CD4-positive, alpha-beta T cell treated with Interleukin-15 for 1 hour (primary cell): ENCODE measurements at regions not wholly inside any gene's neighbourhood (a gene's known extent, or its start where the extent isn't known, plus 50 kb on each side); places are given as distances from the start of the nearest gene placed in this dataset.

ENCODE experiments used
- DNase-seq: peaks from one replicate; pipeline ENCODE4 v3.0.0-alpha.2; 2020

DNA sequence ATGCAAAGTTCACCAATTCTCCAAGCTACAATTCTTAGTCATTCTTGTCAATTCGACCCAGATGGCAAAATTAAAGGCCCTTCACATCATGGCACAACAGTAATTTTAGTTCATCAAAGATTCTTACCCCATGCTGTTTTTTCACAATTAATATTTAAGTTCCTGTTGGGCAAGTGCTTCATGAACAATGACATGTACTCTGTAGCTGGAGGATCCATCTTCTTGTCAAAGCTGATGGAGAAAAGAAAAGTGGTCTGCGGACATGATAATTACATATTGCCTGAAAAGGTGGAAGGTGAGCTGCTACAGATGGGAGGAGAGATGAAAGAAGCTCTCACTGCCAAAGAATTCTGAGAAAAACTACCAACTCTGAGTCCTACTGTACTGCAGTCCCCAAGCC is 1370.3 kb upstream of the SLC10A2 start:
- no peak for DNase-seq

DNA sequence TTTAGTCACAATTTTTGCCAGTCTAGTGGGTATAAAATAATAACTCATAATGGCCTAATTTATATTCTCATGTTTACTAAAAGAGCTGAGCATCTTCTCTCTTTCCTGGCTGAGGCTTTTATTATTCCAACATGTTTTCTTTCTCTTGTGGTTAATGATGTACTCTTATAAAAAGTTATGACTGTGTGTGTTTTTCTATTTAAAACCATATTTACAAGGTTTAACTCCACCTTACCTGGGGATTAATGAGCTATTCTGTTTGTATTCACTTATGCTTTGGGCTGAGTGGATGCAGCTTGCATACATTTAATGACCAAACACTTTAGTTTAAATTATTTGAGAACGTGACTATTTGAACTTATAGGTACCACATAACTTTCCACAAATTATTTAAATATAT is 1365.7 kb upstream of the SLC10A2 start:
- DNase-seq = no peak

DNA sequence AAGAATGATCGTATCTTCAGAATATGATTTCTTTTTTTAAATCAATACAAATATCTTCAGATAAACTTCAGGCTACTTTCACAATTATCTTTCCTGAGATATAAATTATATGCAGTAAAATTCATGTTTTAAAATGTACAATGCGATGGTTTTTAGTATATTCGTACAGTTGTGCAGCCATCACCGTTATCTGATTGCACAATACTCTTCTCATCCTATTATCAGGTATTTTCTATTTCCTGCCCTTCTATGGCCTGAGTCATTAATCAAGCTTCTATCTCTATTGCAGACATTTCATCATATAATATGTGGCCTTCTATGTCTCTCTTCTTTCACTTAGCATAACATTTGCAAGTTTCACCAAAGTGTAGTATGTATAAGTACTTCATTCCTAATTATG is 1360.2 kb upstream of the SLC10A2 start:
- DNase-seq = no peak

DNA sequence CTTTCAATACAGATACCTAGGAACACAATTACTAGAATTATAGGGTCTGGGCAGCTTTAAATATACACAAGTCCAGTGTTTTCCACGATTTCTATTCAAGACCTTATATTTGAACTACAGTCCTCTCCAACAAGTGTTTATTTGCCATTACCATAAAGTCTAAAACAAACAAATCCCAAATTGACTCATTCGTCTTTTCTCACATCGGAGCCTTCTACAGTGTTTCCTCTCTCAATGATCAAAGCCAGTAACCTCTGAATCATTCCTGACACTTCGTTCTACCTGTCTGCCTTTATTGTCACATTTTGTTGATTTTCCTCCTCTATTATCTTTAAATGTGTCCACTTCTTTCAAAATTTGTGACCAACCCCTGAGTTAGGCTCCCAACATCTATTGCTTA is 1356.5 kb upstream of the SLC10A2 start:
- no peak for DNase-seq

DNA sequence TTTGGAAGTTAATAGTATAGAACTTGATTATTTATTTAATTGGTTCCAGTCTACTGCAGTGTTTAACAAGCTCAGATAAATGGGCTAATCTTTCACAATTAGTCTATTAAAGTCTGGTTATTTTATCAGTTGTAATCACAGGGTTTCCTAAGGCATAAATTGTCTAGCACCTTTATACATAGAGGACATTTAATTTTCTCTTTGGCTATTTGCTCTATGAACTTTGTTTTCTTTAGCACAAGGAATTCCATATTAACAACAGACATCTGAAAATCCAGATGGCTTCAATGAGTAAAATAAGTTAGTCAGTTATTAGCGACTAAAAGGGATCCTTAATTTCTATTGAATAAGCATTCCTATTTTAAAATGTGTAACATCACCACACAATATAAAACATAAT is 1350.8 kb upstream of the SLC10A2 start:
- DNase-seq = no peak

DNA sequence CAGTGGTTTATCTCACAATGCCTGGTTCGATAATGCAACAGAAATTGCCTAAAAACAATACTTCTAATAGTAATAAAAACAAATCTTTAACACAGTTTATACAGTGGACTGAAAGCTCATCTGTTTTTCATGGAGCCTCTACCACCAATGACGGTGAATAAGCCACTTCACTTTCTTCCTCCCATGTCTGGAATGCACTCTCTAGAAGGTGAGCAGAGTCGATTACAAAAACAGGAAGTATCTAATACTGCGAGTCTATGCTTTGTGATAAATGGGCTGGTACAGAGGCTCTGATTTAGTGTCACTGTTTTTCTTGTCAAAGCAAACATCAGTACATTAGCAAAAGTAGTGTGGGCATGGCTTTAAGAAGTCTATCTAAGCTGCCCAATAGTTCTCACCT is 1348.6 kb upstream of the SLC10A2 start:
- DNase-seq = no peak

DNA sequence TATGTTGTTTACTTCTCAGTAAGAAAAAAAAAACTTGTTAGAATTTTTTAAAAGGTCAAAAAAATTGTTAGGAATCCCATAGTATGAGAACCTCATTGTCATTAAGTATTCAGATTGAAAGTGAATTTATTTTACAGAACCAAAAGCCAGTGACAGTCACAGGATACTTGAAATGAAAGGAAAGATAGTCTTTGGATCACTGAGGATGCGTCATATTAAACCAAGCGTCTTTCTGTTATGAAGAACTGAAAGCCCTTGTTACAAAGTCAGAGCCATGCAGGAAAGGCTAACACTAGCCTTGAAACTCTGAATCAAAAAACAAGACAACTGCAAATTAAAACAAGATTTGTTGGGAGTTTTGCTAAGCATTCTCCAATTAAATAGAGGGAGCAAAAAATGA is 1348.0 kb upstream of the SLC10A2 start:
- DNase-seq = no peak

DNA sequence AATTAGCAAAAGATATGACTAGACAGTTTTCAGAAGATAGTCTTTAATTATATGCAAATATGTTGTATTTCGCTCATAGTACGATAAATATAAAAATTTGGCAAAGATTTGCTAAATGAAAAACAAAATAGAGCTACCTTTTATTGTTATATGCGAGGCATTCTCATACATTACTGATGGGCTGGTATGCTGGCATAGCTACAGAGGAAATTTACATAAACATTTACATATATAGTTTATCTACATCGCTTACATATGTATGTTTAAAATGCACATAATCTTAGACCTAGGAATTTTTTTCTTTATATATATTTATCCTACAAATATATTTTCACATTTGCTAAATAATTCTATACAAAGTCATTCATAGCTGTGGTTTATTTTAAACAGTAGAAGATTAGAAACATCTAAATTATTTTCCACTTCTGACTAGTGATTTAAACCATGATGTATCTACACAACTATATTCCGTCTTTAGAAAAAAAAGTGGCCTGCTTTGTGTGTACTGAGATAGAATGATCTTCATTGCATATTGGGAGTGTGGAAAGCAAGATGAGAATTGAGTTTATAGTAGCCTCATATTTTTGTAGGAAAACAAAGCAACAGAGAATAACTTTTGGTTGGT is 1345.0 kb upstream of the SLC10A2 start:
- no peak for DNase-seq

DNA sequence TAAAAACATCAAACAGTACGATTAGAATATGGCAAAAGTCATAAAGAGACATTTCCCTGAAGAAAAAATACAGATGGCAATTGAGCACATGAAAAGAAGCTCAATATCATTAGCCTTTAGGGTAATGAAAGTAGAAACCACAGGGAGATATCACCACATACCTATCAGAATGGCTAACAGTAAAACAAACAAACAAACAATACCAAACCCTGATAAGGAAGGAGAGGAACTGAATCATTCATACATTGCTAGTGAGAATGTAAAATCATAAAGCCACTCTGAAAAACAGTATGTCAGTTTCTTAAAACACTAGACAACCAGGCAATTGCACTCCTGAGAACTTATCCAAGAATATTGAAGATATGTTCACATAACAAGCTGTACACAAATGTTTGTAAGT is 1342.5 kb upstream of the SLC10A2 start:
- DNase-seq = no peak

DNA sequence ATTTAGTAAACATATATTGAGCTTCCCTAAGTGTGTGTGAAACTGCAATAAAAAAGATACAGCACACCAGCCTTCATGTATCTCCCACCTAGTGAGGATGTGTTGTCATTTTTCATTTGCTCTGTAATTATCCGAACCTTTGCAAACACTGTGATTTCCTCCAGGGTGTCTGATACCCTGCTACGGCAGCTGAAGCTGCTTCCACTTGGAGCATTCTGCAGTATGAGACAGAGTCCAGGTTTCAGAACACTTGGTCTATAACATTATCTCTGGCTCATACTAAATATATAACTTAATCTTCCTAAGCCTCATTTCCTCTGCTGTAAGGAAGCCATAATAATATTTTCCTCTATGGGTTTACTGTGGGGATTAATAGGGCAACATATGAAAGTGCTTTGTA is 1338.1 kb upstream of the SLC10A2 start:
- no peak for DNase-seq

DNA sequence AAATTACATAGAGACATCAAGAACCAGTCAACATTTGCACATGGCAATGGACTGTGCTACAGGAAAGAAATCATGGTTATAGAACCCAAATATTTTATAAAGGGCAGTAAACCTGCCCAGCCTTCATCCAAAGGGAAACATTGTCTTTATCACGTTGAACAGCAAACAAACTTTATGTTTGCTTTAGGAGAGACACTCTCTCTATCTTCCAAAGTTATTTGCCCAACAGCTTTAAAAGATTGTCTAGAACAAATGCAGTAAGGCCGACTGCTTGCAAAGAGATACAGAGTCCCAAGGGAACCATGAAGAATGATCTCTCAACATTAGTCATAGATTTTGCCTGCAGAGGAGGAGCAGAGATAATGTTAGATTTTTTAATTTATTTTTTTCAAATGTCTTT is 1323.5 kb upstream of the SLC10A2 start:
- no peak for DNase-seq

DNA sequence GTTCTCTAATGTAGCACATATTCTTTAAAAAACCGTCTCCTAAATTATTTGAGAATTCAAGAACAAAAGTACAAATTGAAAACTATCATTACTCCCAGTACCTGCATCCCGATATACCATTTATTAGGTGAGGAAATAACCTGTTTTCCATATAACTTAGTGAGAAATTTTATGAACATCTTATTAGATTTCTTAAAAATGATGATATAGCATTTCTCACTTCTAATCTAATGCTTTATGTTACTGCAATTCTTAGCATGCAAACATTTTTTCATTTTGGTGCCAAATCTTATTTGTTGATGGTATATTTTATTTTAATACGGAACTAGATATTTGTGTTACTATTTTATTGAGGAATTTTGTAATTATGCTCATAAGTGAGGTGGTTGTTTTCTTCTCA is 1321.3 kb upstream of the SLC10A2 start:
- no peak for DNase-seq

DNA sequence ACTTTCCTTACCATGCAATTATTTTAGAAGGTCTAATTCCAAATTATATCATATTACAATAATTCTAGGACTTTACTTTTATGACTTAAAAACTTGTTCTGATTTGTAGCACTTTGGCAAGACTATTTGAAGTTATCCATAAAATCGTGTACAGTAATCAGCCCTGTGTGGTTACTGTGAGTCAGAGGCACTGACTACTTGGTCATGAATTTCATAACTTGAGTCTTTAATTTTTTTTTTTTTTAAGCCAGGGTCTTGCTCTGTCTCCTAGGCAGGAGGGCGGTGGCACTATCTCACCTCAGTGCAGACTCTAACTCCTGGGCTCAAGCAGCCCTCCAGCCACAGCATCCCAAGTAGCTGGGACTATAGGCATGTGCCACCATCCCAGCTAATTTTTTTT is 1319.2 kb upstream of the SLC10A2 start:
- DNase-seq = no peak

DNA sequence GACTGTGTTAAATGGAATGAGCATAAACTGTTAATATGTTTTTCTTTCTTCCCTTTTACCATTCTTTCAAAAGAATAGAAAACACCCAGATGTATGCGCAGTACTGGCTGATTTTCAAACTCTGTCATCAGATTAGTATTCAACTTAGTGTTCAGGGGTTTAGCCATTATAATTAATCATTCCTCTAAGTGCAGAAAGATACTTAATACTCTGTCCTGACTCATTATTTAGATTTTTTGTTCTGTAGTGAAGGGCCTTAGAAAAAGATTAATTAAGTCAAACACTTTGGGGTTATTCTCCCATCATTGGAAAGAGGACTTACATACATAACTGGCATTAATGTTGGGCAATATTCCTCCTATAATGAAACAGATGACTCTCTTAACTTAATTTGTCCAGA is 1316.7 kb upstream of the SLC10A2 start:
- no peak for DNase-seq

DNA sequence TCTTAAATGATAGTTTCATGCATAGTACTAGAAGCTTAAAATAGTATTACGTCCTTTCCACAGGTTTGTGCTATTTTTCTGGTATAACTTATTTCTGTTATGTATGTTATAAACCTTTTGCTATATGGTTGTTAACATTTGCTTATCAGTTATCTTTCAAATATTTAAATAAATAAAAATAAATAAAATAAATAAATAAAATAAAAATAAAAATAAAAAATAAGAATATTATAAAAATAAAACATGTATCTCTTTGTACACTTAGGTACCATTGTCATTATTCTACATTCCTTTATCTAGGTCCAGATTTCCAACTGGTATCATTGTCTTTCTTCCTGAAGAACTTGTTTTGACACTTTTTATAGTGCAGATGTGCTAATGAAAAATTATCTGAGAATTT is 1310.4 kb upstream of the SLC10A2 start:
- no peak for DNase-seq

DNA sequence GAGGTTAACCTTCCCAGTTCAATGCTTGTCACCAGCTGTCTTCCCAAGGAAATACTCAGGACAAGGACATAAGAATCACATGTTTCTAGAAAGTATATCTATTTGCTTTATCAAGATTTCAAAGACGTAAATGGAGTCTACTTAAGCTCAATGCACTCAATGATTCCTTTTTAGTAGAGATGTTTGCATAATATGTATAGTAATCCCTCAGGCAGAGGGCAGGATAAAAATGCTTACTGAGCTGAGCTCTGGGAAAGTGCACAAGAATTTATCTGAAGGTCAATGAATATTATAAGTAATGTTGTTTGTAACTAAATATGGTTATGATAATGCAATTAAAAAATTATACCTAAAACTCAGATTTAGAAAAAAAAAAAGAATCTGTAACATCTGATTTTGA is 1309.4 kb upstream of the SLC10A2 start:
- no peak for DNase-seq

DNA sequence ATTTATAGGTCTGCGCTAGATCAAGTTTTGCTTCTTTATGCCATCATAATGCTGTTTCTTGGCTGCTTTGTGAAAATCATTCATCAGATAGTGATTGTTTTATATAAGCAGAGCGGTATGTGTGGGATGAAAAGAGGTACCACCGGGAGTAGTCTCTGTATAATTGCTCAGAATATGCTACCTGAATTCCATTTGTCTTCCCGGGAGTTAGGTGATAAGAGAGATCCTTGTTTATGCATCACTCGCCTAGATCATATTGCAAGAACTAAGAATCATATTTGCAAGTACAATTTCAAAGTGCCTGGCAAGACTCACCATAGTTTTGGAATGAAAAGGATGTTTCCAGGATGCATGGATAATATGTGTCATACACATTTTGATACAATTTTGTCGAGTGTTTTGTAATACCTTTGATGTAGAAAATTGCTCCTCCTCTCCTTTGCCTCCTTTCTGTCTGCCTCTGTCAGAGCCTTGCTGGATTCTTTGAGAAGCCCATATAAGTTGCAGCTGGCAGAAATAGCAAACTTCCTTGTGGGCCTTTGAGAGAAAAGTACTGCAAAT is 1306.0 kb upstream of the SLC10A2 start:
- DNase-seq = no peak

DNA sequence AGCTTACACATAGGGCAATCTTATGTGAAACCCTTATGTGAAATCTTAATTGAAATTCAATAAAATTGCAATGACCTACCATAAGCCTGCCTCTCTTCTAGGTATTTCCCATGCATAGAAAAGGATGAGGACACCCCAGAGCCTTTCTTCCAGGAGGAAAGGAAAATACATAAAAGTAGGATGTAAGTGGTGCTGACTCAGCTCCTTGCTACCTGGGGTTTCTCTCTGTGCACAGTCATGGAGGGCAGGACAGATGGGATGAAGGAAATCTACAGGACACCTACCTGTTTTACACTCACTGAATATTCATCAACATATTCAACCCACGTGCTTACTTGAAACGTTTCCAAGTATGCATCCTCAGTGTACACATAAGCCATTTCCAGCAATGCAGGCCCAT is 1299.2 kb upstream of the SLC10A2 start:
- DNase-seq = no peak

DNA sequence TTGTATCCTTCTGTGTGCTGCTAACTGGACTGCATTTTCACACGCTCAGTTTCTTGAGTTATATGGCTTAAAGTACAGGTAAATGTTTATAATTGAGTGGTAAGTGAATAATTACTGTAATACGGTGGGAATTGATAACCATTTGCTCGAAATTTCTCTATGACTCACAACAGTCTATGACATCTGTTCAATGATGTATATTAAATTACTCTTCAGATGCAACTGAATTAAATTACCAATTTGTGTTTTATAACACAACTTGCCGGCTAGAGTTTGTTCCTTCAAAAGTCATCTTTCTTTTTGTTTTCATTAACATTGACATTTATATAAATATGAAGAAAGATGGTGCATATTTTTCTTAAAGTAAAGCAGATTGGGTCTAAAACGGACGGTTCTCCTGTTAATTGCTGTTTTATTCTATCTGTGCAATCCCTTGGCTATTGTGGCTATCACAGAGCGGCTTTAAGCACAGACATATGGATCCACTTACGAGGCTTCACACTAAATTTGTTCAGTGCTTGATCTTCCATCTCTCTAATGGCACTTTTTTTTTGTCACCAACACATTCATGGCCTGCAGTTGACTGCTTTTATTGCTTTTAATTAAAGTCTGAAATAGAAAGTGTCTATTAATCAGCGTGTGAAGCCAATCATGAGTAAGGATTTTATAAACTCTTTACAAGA is 1291.6 kb upstream of the SLC10A2 start:
- DNase-seq = no peak

DNA sequence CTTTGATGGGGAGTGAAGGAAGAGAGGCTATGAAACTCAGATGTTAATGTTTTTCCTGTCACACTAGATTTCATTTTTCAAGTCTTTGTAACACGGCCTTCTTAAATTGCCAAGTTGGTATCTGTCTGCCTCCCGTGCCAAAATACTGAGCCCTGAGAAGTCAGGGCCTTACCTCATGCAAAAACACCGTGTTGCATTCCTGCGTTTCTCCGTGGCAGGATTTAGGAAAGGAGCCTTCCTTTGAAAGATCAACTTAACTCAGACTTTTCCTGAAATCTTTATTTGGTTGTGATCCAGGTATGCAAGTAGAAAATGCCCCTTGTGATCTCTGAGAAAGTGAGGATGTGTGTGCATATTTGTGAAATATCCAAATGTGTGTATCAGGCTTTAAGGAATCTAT is 1291.0 kb upstream of the SLC10A2 start:
- no peak for DNase-seq

DNA sequence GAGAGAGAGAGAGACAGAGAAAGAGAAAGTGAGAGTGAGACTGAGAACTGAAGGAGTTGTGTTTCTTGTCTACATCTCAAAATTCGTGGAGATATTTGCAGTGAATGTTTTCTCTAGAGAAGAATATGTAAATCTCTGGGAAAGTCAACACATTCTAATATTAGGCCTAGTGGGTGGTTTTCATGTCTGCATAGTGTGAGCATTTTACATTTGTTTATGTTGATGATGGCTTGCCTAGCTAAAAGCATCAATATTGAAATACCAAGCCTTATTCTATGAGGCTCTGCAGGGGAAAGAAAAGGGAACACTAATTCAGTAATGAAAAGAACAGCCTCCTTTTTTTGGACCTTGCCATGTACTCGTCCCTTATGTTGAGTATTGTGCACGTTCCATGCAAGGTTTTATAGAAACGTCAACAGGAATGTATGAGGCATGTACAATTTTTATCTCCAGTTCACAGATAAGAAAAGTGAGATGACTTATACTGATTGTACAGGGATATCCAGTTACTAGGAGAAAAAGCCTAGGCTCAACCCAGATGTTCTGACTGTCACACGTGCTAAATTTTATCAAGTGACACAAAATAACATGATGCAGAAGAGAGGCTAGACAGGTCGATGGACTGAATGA is 1288.9 kb upstream of the SLC10A2 start:
- no peak for DNase-seq

DNA sequence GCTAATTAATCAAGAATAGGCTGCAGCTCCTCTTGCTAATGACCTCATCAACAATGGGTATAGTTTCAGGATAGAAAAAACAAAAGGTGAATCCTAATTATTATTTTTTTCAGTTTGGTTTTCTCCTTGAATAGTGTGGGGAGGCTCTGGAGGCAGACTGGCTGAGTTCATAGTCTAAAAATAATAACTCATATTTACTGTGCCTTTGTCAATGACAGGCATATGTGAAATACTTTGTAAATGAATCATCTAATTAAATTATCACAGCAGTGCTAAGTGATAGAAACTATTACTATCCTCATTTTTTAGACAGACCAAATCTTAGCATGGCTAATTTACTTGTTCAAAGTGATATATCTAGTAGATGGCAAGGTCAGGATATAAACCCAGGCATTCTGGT is 1261.0 kb upstream of the SLC10A2 start:
- DNase-seq = no peak

DNA sequence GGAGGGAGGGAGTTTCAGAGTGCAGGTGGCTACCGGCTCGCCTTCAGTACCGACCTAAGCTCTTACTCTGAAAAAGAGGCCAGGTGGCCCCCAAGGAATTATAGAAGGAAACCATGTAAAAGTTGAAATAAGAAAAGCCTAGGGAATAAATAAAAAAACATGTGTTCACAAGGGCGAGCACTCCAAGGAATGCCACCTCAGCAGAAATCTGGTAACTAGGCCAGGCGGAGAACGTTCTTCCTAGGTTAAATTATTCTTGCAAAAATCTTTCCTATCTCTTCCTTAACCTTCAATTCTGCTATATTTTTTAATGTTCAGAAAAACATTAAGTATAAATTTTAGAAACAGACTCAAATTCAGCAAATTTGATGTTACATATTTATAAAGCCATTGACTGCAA is 1260.3 kb upstream of the SLC10A2 start:
- DNase-seq = no peak

DNA sequence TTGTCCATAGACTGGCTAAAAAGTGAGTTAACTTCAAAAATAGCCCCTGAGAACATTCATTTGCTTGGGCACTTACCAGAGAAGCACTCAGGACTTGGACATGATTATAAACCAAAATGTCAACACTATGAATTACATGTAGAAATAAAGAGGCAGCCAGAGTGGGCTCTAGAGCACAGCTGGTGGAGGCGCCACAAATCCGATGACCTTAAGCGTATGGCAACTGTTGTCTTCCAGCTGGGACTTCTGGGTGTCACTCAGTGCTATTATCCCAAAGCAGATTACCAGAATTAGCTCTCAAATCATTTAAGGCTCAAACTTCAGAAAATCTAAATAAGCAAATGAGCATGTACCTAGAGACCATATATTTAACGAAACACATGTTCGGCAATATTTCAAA is 1255.5 kb upstream of the SLC10A2 start:
- DNase-seq = no peak

DNA sequence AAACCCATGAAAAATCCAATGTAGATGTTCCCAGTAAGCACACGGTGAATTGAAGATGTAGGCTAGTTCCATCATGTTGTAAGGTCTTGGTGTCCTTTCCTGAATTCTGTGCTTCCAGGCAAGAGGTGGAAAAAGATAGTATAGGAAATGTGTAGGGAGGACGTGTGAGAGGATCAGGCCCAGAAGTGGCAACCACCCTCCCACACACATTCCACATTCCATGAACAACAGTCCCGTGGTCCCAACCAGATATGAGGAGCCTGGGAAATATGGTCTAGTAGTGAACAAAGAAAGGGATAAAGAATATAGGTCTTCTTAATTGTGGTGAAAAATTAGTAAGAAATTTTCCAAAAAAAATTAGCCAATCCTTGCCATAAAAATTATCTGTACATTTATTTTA is 1254.2 kb upstream of the SLC10A2 start:
- no peak for DNase-seq
